Mucosa of gallbladder (tissue), 1 donor: ENCODE measurements at regions not wholly inside any gene's neighbourhood (a gene's known extent, or its start where the extent isn't known, plus 50 kb on each side); places are given as distances from the start of the nearest gene placed in this dataset.
"Not testable (repeated sequence)": the region's sequence is repeated elsewhere in the genome, so short reads cannot be mapped to it uniquely, and the experiment has no call there.

Source experiments
- DNase-seq: peaks from one replicate; pipeline ENCODE4 v3.0.0-alpha.2; 2020; ENCODE audit warnings: low spot score
- donor health status: DM: no; HTN: no; CAD: no.

GRCh38 chr16:35196313-35196712, 1736.9 kb downstream of the TP53TG3F start:
- no peak for DNase-seq

GRCh38 chr16:35197656-35198055, 1738.2 kb downstream of the TP53TG3F start:
- no peak for DNase-seq

- no peak for DNase-seq
Observed at GRCh38 chr16:35198223-35199199, 1739.1 kb downstream of the TP53TG3F start.

GRCh38 chr16:35200662-35201061, 1741.2 kb downstream of the TP53TG3F start:
- DNase-seq: no peak

- no peak for DNase-seq
Observed at GRCh38 chr16:35201151-35201550, 1741.7 kb downstream of the TP53TG3F start.

- DNase-seq: no peak
Observed at GRCh38 chr16:35203636-35204035, 1744.2 kb downstream of the TP53TG3F start.

GRCh38 chr16:35207059-35207999, 1747.9 kb downstream of the TP53TG3F start:
- no peak for DNase-seq

GRCh38 chr16:35208001-35208935, 1748.9 kb downstream of the TP53TG3F start:
- no peak for DNase-seq

GRCh38 chr16:35210681-35211433, 1751.4 kb downstream of the TP53TG3F start:
- DNase-seq: no peak

GRCh38 chr16:35214840-35215239, 1755.4 kb downstream of the TP53TG3F start:
- no peak for DNase-seq

- DNase-seq: no peak
Observed at GRCh38 chr16:35215287-35215686, 1755.9 kb downstream of the TP53TG3F start.

GRCh38 chr16:35216261-35216660, 1756.8 kb downstream of the TP53TG3F start:
- not testable (repeated sequence) for DNase-seq

- no peak for DNase-seq
Observed at GRCh38 chr16:35221482-35222185, 1762.2 kb downstream of the TP53TG3F start.

- no peak for DNase-seq
Observed at GRCh38 chr16:35234679-35235078, 1775.3 kb downstream of the TP53TG3F start.

- no peak for DNase-seq
Observed at GRCh38 chr16:35239561-35239960, 1780.1 kb downstream of the TP53TG3F start.

GRCh38 chr16:35249051-35249450, 1789.6 kb downstream of the TP53TG3F start:
- DNase-seq: no peak

GRCh38 chr16:35252356-35252936, 1793.0 kb downstream of the TP53TG3F start:
- no peak for DNase-seq

- DNase-seq: no peak
Observed at GRCh38 chr16:35255186-35255803, 1795.9 kb downstream of the TP53TG3F start.

- no peak for DNase-seq
Observed at GRCh38 chr16:35255816-35256215, 1796.4 kb downstream of the TP53TG3F start.
